Adipocyte (in vitro differentiated cells): ENCODE measurements at regions not wholly inside any gene's neighbourhood (a gene's known extent, or its start where the extent isn't known, plus 50 kb on each side); places are given as distances from the start of the nearest gene placed in this dataset.
A peak's percentile ranks its signal among the peaks of the same experiment; 100 is the strongest.
"Not testable (repeated sequence)": the region's sequence is repeated elsewhere in the genome, so short reads cannot be mapped to it uniquely, and the experiment has no call there.

Experiments used
- DNase-seq: peaks from one replicate; pipeline ENCODE4 v3.0.0-alpha.2; 2015; ENCODE audit warnings: low read depth
- H3K27me3 ChIP-seq: replicated peaks from 2 replicates; pipeline ENCODE4 v1.7.0; 2013; ENCODE audit warnings: mild to moderate bottlenecking, low read length, moderate library complexity; ENCODE audit not compliant: control insufficient read depth, insufficient read depth
- H3K36me3 ChIP-seq: 2 replicates; pipeline ENCODE4 v1.7.0; 2013; ENCODE audit warnings: low read length, mild to moderate bottlenecking, moderate library complexity; ENCODE audit not compliant: control insufficient read depth, insufficient read depth, severe bottlenecking
- H3K4me1 ChIP-seq: 2 replicates; pipeline ENCODE4 v1.7.0; 2013; ENCODE audit warnings: mild to moderate bottlenecking, low read length, moderate library complexity; ENCODE audit not compliant: control insufficient read depth, insufficient read depth
- H3K4me3 ChIP-seq: 2 replicates; pipeline ENCODE4 v1.7.0; 2013; ENCODE audit warnings: mild to moderate bottlenecking, low read length, moderate library complexity
- H3K9ac ChIP-seq: 2 replicates; pipeline ENCODE4 v1.7.0; 2013; ENCODE audit warnings: mild to moderate bottlenecking, low read length, moderate library complexity
- H3K9me3 ChIP-seq: 2 replicates; pipeline ENCODE4 v1.7.0; 2013; ENCODE audit warnings: mild to moderate bottlenecking, low read length, moderate library complexity; ENCODE audit not compliant: control insufficient read depth

- no peaks in the 10 kb centered on the region for H3K36me3 ChIP-seq
- DNase-seq: no peak
- H3K9me3 ChIP-seq: no peaks in the 10 kb centered on the region
- H3K27me3 ChIP-seq: no peaks in the 10 kb centered on the region
- no peak overlapping the region for H3K9ac ChIP-seq
- no peak overlapping the region for H3K4me3 ChIP-seq
- peaks cover 13% of the 10 kb centered on the region for H3K4me1 ChIP-seq
These were observed 100.8 kb upstream of the ATXN3L start for GRCh38 chrX:13420545-13421183.

- Histone ChIP-seq H3K36me3 (no peaks in the 10 kb centered on the region), H3K4me3 (no peak overlapping the region), H3K9me3 (no peaks in the 10 kb centered on the region), H3K4me1 (peaks cover 13% of the 10 kb centered on the region), H3K27me3 (peaks cover 3% of the 10 kb centered on the region), H3K9ac (no peak overlapping the region)
- DNase-seq: no peak
These were observed 100.1 kb upstream of the ATXN3L start for GRCh38 chrX:13419918-13420317.

GRCh38 chrX:13419276-13419675 lies 99.4 kb upstream of the ATXN3L start:
- Histone ChIP-seq H3K9ac (no peak overlapping the region), H3K4me1 (peaks cover 13% of the 10 kb centered on the region), H3K4me3 (no peak overlapping the region), H3K9me3 (no peaks in the 10 kb centered on the region), H3K27me3 (peaks cover 3% of the 10 kb centered on the region), H3K36me3 (no peaks in the 10 kb centered on the region)
- DNase-seq: no peak

GRCh38 chrX:13418126-13419097 lies 98.6 kb upstream of the ATXN3L start:
- H3K4me1 ChIP-seq: peaks cover 13% of the 10 kb centered on the region
- H3K9me3 ChIP-seq: no peaks in the 10 kb centered on the region
- no peak overlapping the region for H3K4me3 ChIP-seq
- DNase-seq: peak; percentile 42
- H3K36me3 ChIP-seq: no peaks in the 10 kb centered on the region
- H3K27me3 ChIP-seq: peaks cover 3% of the 10 kb centered on the region
- no peak overlapping the region for H3K9ac ChIP-seq

GRCh38 chrX:13415509-13415908 lies 95.7 kb upstream of the ATXN3L start:
- Histone ChIP-seq H3K4me1 (peaks cover 13% of the 10 kb centered on the region), H3K9ac (no peak overlapping the region), H3K36me3 (no peaks in the 10 kb centered on the region), H3K4me3 (no peak overlapping the region), H3K27me3 (peaks cover 3% of the 10 kb centered on the region), H3K9me3 (no peaks in the 10 kb centered on the region)
- no peak for DNase-seq

GRCh38 chrX:13414006-13414647 lies 94.3 kb upstream of the ATXN3L start:
- H3K9me3 ChIP-seq: no peaks in the 10 kb centered on the region
- H3K4me1 ChIP-seq: peaks cover 13% of the 10 kb centered on the region
- H3K4me3 ChIP-seq: no peak overlapping the region
- H3K27me3 ChIP-seq: peaks cover 3% of the 10 kb centered on the region
- no peak overlapping the region for H3K9ac ChIP-seq
- DNase-seq: no peak
- no peaks in the 10 kb centered on the region for H3K36me3 ChIP-seq

GRCh38 chrX:13412208-13412600 lies 92.4 kb upstream of the ATXN3L start:
- no peaks in the 10 kb centered on the region for H3K4me1 ChIP-seq
- H3K9ac ChIP-seq: no peak overlapping the region
- no peak overlapping the region for H3K4me3 ChIP-seq
- DNase-seq: no peak
- H3K27me3 ChIP-seq: peaks cover 3% of the 10 kb centered on the region
- no peaks in the 10 kb centered on the region for H3K36me3 ChIP-seq
- no peaks in the 10 kb centered on the region for H3K9me3 ChIP-seq

GRCh38 chrX:13411496-13412207 lies 91.8 kb upstream of the ATXN3L start:
- H3K9me3 ChIP-seq: no peaks in the 10 kb centered on the region
- H3K27me3 ChIP-seq: peaks cover 3% of the 10 kb centered on the region
- no peaks in the 10 kb centered on the region for H3K4me1 ChIP-seq
- no peak overlapping the region for H3K4me3 ChIP-seq
- no peaks in the 10 kb centered on the region for H3K36me3 ChIP-seq
- H3K9ac ChIP-seq: no peak overlapping the region
- no peak for DNase-seq

GRCh38 chrX:13408599-13408998 lies 88.7 kb upstream of the ATXN3L start:
- H3K4me1 ChIP-seq: not testable (repeated sequence)

GRCh38 chrX:13404777-13405176 lies 84.9 kb upstream of the ATXN3L start:
- H3K9me3 ChIP-seq, DNase-seq, H3K4me1 ChIP-seq, H3K36me3 ChIP-seq, H3K4me3 ChIP-seq, H3K9ac ChIP-seq: not testable (repeated sequence)
- peaks cover 15% of the 10 kb centered on the region for H3K27me3 ChIP-seq

More at GRCh38 chrX:13408599-13408998, 88.7 kb upstream of the ATXN3L start:
- not testable (repeated sequence) for H3K9ac ChIP-seq, DNase-seq, H3K4me3 ChIP-seq, H3K9me3 ChIP-seq, H3K27me3 ChIP-seq, H3K36me3 ChIP-seq

- no peak for DNase-seq
- Histone ChIP-seq H3K9me3 (no peaks in the 10 kb centered on the region), H3K9ac (no peak overlapping the region), H3K36me3 (no peaks in the 10 kb centered on the region), H3K27me3 (peaks cover 15% of the 10 kb centered on the region), H3K4me1 (no peaks in the 10 kb centered on the region), H3K4me3 (no peak overlapping the region)
These were observed 84.5 kb upstream of the ATXN3L start for GRCh38 chrX:13404364-13404763.
